Upper lobe of right lung (tissue), 1 donor: ENCODE measurements at regions not wholly inside any gene's neighbourhood (a gene's known extent, or its start where the extent isn't known, plus 50 kb on each side); places are given as distances from the start of the nearest gene placed in this dataset.

ENCODE experiments used
- ATAC-seq: fragments of 200-7000 bp; cut with Tn5 transposase; one replicate; pipeline ENCODE4 v1.9.1; 2020; ENCODE audit warnings: mild to moderate bottlenecking, moderate library complexity
- DNase-seq: peaks from one replicate; pipeline ENCODE4 v3.0.0-alpha.2; 2020
- H3K27ac ChIP-seq: fragments of 200-600 bp; one replicate; pipeline ENCODE4 v1.8.0; 2022
- H3K27me3 ChIP-seq: fragments of 200-600 bp; one replicate; pipeline ENCODE4 v1.8.0; 2022; ENCODE audit warnings: mild to moderate bottlenecking
- H3K36me3 ChIP-seq: fragments of 200-600 bp; one replicate; pipeline ENCODE4 v1.8.0; 2022
- H3K4me1 ChIP-seq: fragments of 200-600 bp; one replicate; pipeline ENCODE4 v1.8.0; 2022
- H3K4me3 ChIP-seq: fragments of 200-600 bp; one replicate; pipeline ENCODE4 v1.8.0; 2022; ENCODE audit warnings: mild to moderate bottlenecking
- H3K9me3 ChIP-seq: fragments of 200-600 bp; one replicate; pipeline ENCODE4 v1.8.0; 2022
- intact Hi-C: fragments of 100-400 bp; cut with DNase I; formaldehyde crosslinking; loops from one replicate; pipeline ENCODE4 v1.11.0; 2022
- TF ChIP-seq, protein P1 (sequence below): fragments of 200-600 bp; IDR thresholded peaks from one replicate; pipeline ENCODE4 v1.8.0; 2022; ENCODE audit warnings: antibody characterized with exemption
- donor health status: DM: no; HTN: yes; CAD: no; lungs with severe emphysema.

DNA sequence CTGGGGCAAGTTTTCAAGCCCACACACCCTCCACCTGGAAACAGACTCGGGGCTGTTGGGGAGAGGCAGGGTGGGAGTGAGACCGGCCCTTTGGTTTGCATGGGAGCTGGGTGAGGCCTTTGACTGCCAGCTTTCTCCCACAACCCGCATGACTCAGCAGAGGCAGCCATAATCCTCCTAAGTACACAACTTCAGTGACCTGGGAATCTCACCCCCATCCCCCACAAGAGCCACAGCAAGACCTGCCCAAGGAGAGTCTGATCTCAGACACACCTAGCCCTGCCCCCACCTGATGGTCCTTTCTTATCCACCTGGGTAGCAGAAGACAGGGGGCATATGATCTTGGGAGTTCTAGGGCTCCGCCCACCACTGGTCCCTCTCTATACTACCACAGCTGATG, 1615.4 kb downstream of the EFNB2 start:
- Histone ChIP-seq H3K9me3 (no peaks in the 10 kb centered on the region), H3K27ac (no peak overlapping the region), H3K36me3 (no peaks in the 10 kb centered on the region), H3K4me1 (no peaks in the 10 kb centered on the region), H3K4me3 (no peak overlapping the region), H3K27me3 (no peaks in the 10 kb centered on the region)
- intact Hi-C loops = no loop called here
- no peak for ATAC-seq
- TF ChIP-seq, protein P1, sequence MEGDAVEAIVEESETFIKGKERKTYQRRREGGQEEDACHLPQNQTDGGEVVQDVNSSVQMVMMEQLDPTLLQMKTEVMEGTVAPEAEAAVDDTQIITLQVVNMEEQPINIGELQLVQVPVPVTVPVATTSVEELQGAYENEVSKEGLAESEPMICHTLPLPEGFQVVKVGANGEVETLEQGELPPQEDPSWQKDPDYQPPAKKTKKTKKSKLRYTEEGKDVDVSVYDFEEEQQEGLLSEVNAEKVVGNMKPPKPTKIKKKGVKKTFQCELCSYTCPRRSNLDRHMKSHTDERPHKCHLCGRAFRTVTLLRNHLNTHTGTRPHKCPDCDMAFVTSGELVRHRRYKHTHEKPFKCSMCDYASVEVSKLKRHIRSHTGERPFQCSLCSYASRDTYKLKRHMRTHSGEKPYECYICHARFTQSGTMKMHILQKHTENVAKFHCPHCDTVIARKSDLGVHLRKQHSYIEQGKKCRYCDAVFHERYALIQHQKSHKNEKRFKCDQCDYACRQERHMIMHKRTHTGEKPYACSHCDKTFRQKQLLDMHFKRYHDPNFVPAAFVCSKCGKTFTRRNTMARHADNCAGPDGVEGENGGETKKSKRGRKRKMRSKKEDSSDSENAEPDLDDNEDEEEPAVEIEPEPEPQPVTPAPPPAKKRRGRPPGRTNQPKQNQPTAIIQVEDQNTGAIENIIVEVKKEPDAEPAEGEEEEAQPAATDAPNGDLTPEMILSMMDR = no peak
- DNase-seq = no peak

DNA sequence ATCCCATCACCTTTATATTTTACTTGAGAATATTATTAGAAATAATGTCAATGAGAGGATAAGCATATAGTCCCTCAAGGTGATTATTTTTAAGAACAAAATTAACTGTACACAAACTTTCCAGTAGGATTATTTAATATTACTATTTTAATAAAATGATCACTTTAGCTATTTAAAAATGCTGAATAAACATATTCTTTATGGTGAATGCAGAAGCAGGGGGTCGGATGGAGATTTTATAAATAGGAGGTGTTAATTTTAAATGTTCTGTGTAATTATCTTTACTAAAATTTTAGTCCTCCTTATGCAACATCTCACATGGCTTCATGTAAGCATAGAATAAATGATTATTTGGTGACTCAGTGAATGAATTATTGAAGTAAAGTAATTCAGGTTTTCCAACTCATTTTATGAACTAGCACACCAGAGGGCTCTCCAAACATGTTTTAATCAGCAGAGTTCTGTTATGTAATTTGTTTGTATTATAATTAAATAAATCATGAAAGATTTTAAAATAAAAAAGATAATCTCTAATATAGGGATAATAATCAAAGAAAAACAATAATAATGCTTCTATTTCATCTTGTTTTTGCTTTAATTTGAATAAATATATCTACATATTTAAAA, 1635.2 kb downstream of the EFNB2 start:
- Histone ChIP-seq H3K9me3 (no peaks in the 10 kb centered on the region), H3K27me3 (no peaks in the 10 kb centered on the region), H3K27ac (no peak overlapping the region), H3K36me3 (no peaks in the 10 kb centered on the region), H3K4me3 (no peak overlapping the region), H3K4me1 (no peaks in the 10 kb centered on the region)
- DNase-seq = no peak
- TF ChIP-seq, protein P1 = no peak
- intact Hi-C loops = no loop called here
- ATAC-seq = no peak

DNA sequence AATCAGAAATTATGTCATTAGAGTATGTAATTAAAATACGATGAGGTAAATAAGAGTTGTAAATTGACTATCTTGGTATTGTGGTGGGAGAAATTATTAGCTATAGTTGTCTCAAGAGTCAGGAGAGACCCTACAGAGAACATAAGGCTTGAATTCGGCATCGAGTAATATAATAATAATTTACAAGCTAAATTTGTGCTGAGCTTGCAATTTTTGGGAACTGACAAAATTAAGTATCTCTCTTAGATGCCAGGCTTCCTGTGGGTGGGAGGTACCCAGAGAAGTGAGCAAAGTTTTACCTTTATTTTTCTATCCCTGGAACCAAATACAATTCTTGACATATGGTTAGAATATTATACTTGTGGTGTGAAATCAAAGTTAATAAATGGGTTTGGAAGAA, 1637.0 kb downstream of the EFNB2 start:
- no peaks in the 10 kb centered on the region for H3K4me1 ChIP-seq
- no peak for ATAC-seq
- H3K4me3 ChIP-seq = no peak overlapping the region
- H3K27me3 ChIP-seq = no peaks in the 10 kb centered on the region
- TF ChIP-seq, protein P1 = no peak
- H3K36me3 ChIP-seq = no peaks in the 10 kb centered on the region
- no peaks in the 10 kb centered on the region for H3K9me3 ChIP-seq
- intact Hi-C loops = no loop called here
- no peak overlapping the region for H3K27ac ChIP-seq
- DNase-seq = no peak

DNA sequence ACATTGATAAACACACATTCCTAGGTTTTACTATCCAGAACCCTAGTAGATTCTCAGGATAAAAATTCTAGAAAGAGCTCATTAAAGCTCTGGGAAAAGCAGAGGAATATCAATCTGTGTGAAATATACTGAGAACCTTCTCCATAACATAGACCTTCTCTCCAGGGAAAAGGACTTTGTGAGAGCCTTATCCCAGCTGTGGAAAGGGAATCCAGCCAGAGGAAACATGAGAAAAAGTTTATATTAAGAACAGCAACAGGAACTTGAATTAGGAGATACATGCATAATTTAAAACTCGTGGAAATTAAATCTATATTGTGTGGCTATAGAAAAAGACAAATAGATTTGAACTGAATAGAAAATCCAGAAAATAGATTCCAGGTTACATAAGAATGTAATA, 1639.9 kb downstream of the EFNB2 start:
- no peak overlapping the region for H3K27ac ChIP-seq
- intact Hi-C loops = no loop called here
- TF ChIP-seq, protein P1 = no peak
- ATAC-seq = no peak
- H3K36me3 ChIP-seq = no peaks in the 10 kb centered on the region
- H3K27me3 ChIP-seq = no peaks in the 10 kb centered on the region
- no peaks in the 10 kb centered on the region for H3K4me1 ChIP-seq
- no peaks in the 10 kb centered on the region for H3K9me3 ChIP-seq
- DNase-seq = no peak
- H3K4me3 ChIP-seq = no peak overlapping the region

DNA sequence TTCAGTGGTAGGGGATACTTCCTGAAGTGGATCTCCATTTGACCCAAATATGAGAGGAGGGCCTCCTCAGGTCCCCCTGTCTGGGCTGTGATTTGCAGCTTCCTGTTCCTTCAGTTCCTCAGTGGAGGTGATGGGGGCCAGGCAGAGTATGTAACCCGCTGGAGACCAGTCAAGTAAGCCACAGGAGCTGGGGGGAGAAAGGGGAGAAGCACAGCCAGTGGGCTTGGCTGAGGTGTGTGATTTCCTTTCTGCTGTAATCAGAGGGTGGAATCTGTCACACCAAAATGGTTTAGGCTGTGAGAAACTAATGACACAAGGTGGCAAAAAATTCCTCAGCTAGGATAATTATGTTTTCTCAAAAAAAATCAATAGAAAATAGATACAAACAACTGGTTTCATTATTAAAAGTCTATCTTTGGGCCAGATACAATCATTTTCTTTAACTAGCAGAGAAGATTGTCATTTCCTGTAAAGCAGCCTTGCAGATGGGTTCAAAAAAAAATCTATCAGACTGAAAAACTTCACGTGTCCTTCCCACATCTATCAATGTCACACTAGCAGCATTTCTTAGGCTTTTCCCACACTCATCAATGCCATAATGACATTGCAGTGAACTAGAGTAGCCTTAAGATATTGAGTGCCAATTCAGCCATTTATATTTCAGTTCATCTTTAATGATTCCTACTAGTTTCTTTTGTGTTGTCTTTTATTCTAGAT, 1660.3 kb downstream of the EFNB2 start:
- TF ChIP-seq, protein P1 = no peak
- Histone ChIP-seq H3K4me1 (no peaks in the 10 kb centered on the region), H3K4me3 (no peak overlapping the region), H3K9me3 (no peaks in the 10 kb centered on the region), H3K36me3 (no peaks in the 10 kb centered on the region), H3K27me3 (no peaks in the 10 kb centered on the region), H3K27ac (no peak overlapping the region)
- no peak for ATAC-seq
- intact Hi-C loops = no loop called here
- no peak for DNase-seq
